Suprapubic skin (tissue), 4 donors: ENCODE measurements at regions not wholly inside any gene's neighbourhood (a gene's known extent, or its start where the extent isn't known, plus 50 kb on each side); places are given as distances from the start of the nearest gene placed in this dataset.

Experiments used
- DNase-seq, 2 donors: peaks; one replicate each; pipeline ENCODE4 v3.0.0-alpha.2; 2019; ENCODE audit warnings: low spot score in 2 of 2
- H3K27ac ChIP-seq: fragments of 200-600 bp; sonication (generic); one replicate; pipeline ENCODE4 v1.5.1; 2019
- H3K27me3 ChIP-seq: fragments of 200-600 bp; sonication (generic); one replicate; pipeline ENCODE4 v1.5.1; 2019
- H3K36me3 ChIP-seq: fragments of 200-600 bp; sonication (generic); one replicate; pipeline ENCODE4 v1.5.1; 2019
- H3K4me1 ChIP-seq: fragments of 200-600 bp; sonication (generic); one replicate; pipeline ENCODE4 v1.5.1; 2019
- H3K4me3 ChIP-seq: fragments of 200-600 bp; sonication (generic); one replicate; pipeline ENCODE4 v1.5.1; 2019; ENCODE audit warnings: mild to moderate bottlenecking
- H3K9me3 ChIP-seq: fragments of 200-600 bp; sonication (generic); one replicate; pipeline ENCODE4 v1.5.1; 2019
- CTCF ChIP-seq, 2 donors: fragments of 200-600 bp in 1 of 2; fragments of 450-650 bp in 1 of 2; sonication (generic) in 1 of 2; IDR thresholded peaks; one replicate each; pipeline ENCODE4 v1.5.1; 2016 to 2019; ENCODE audit warnings: antibody characterized with exemption in 2 of 2, mild to moderate bottlenecking in 1 of 2, moderate library complexity in 1 of 2
- EP300 ChIP-seq: sonication (generic); formaldehyde crosslinking; IDR thresholded peaks from one replicate; pipeline ENCODE4 v1.6.1; 2017; ENCODE audit warnings: antibody characterized with exemption
- POLR2A ChIP-seq, 2 donors: fragments of 450-650 bp; IDR thresholded peaks; one replicate each; pipeline ENCODE4 v1.6.1; 2017; ENCODE audit warnings: antibody characterized with exemption in 2 of 2, mild to moderate bottlenecking in 2 of 2, moderate library complexity in 2 of 2
- POLR2AphosphoS5 ChIP-seq, 3 donors: sonication (generic); formaldehyde crosslinking; IDR thresholded peaks; one replicate each; pipeline ENCODE4 v1.6.1; 2017; ENCODE audit warnings: antibody characterized with exemption in 3 of 3
- WGBS: methylation state at CpG from one replicate; pipeline ENCODE4 v1.1.5; 2018; 5-methylcytosine and 5-hydroxymethylcytosine counted together

- Histone ChIP-seq H3K4me3 (no peak overlapping the region), H3K27me3 (peaks cover 54% of the 10 kb centered on the region), H3K9me3 (no peaks in the 10 kb centered on the region), H3K36me3 (no peaks in the 10 kb centered on the region), H3K27ac (no peak overlapping the region), H3K4me1 (no peaks in the 10 kb centered on the region)
- 76% methylated on average over 25 of the region's 28 CpGs for WGBS
- TF ChIP-seq CTCF (IDR thresholded peaks at IDR 0.05): no peak
- TF ChIP-seq POLR2A (IDR thresholded peaks at IDR 0.05): no peak
- TF ChIP-seq EP300: no peak
- TF ChIP-seq POLR2AphosphoS5 (IDR thresholded peaks at IDR 0.05): no peak
- no peak for DNase-seq
These were observed 146.4 kb downstream of the RBFOX3 start for GRCh38 chr17:79464318-79465010.

- DNase-seq: no peak
- Histone ChIP-seq H3K27me3 (peaks cover 52% of the 10 kb centered on the region), H3K36me3 (no peaks in the 10 kb centered on the region), H3K9me3 (no peaks in the 10 kb centered on the region), H3K27ac (no peak overlapping the region), H3K4me3 (no peak overlapping the region), H3K4me1 (no peaks in the 10 kb centered on the region)
- no peak for TF ChIP-seq POLR2AphosphoS5 (IDR thresholded peaks at IDR 0.05)
- TF ChIP-seq CTCF (IDR thresholded peaks at IDR 0.05): no peak
- no peak for TF ChIP-seq EP300
- no peak for TF ChIP-seq POLR2A (IDR thresholded peaks at IDR 0.05)
- WGBS: 87% methylated on average over 36 of the region's 36 CpGs
These were observed 147.2 kb downstream of the RBFOX3 start for GRCh38 chr17:79463421-79464317.

- no peak for DNase-seq
- no peaks in the 10 kb centered on the region for H3K4me1 ChIP-seq
- no peak overlapping the region for H3K27ac ChIP-seq
- WGBS: 69% methylated on average over 2 of the region's 2 CpGs
- no peaks in the 10 kb centered on the region for H3K9me3 ChIP-seq
- no peak overlapping the region for H3K4me3 ChIP-seq
- peaks cover 29% of the 10 kb centered on the region for H3K27me3 ChIP-seq
- TF ChIP-seq CTCF (IDR thresholded peaks at IDR 0.05): no peak
- no peak for TF ChIP-seq EP300
- no peak for TF ChIP-seq POLR2AphosphoS5 (IDR thresholded peaks at IDR 0.05)
- TF ChIP-seq POLR2A (IDR thresholded peaks at IDR 0.05): no peak
- no peaks in the 10 kb centered on the region for H3K36me3 ChIP-seq
These were observed 149.8 kb downstream of the RBFOX3 start for GRCh38 chr17:79461041-79461440.

- 76% methylated on average over 4 of the region's 4 CpGs for WGBS
- no peak for TF ChIP-seq EP300
- TF ChIP-seq POLR2AphosphoS5 (IDR thresholded peaks at IDR 0.05): no peak
- no peak for TF ChIP-seq POLR2A (IDR thresholded peaks at IDR 0.05)
- Histone ChIP-seq H3K9me3 (no peaks in the 10 kb centered on the region), H3K27ac (no peak overlapping the region), H3K27me3 (peaks cover 24% of the 10 kb centered on the region), H3K4me1 (no peaks in the 10 kb centered on the region), H3K4me3 (no peak overlapping the region), H3K36me3 (no peaks in the 10 kb centered on the region)
- no peak for DNase-seq
These were observed 151.0 kb downstream of the RBFOX3 start for GRCh38 chr17:79459846-79460245.

GRCh38 chr17:79459003-79459655, 151.7 kb downstream of the RBFOX3 start:
- no peaks in the 10 kb centered on the region for H3K9me3 ChIP-seq
- no peak overlapping the region for H3K4me3 ChIP-seq
- no peak for TF ChIP-seq EP300
- no peak for TF ChIP-seq CTCF (IDR thresholded peaks at IDR 0.05)
- no peak for TF ChIP-seq POLR2AphosphoS5 (IDR thresholded peaks at IDR 0.05)
- no peak for TF ChIP-seq POLR2A (IDR thresholded peaks at IDR 0.05)
- 68% methylated on average over 7 of the region's 12 CpGs for WGBS
- no peak for DNase-seq
- no peak overlapping the region for H3K27ac ChIP-seq
- peaks cover 17% of the 10 kb centered on the region for H3K27me3 ChIP-seq
- H3K36me3 ChIP-seq: no peaks in the 10 kb centered on the region
- no peaks in the 10 kb centered on the region for H3K4me1 ChIP-seq
